GM12864 (cell line): ENCODE measurements at regions not wholly inside any gene's neighbourhood (a gene's known extent, or its start where the extent isn't known, plus 50 kb on each side); places are given as distances from the start of the nearest gene placed in this dataset.

Experiments used
- DNase-seq: peaks from one replicate; pipeline ENCODE4 v3.0.0-alpha.2; 2011; ENCODE audit warnings: low read depth
- H3K4me3 ChIP-seq: 2 replicates; pipeline ENCODE4 v1.5.1; 2011; ENCODE audit warnings: mild to moderate bottlenecking, low read depth, low read length, control low read depth
- TF ChIP-seq, protein P1 (sequence below): IDR thresholded peaks from 2 replicates; pipeline ENCODE4 v1.5.1; 2011; ENCODE audit warnings: low read depth, mild to moderate bottlenecking, moderate library complexity, low read length, control low read depth, inconsistent platforms; ENCODE audit errors: missing control alignments

DNA sequence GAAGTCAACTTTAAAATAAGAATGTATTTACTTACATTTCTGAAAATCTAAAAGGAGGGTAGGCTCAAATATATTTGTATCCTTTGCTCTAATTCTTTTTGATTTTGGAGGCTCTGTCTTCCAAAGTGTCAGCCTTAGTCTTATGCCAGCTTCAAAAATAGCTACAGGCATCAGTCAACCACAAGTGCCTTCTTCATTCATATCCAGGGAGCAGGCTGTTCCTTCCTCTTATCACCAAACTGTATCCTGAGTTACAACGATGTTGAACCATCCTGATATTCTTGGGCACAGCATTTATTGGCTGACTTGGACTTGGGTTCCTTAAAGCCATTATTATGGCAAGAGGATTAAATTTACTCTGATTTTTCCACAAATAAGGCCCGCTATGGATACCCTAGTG lies 1161.3 kb downstream of the PCDH17 start:
- TF ChIP-seq, protein P1, sequence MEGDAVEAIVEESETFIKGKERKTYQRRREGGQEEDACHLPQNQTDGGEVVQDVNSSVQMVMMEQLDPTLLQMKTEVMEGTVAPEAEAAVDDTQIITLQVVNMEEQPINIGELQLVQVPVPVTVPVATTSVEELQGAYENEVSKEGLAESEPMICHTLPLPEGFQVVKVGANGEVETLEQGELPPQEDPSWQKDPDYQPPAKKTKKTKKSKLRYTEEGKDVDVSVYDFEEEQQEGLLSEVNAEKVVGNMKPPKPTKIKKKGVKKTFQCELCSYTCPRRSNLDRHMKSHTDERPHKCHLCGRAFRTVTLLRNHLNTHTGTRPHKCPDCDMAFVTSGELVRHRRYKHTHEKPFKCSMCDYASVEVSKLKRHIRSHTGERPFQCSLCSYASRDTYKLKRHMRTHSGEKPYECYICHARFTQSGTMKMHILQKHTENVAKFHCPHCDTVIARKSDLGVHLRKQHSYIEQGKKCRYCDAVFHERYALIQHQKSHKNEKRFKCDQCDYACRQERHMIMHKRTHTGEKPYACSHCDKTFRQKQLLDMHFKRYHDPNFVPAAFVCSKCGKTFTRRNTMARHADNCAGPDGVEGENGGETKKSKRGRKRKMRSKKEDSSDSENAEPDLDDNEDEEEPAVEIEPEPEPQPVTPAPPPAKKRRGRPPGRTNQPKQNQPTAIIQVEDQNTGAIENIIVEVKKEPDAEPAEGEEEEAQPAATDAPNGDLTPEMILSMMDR, result no peak
- DNase-seq, result no peak
- no peak overlapping the region for H3K4me3 ChIP-seq

DNA sequence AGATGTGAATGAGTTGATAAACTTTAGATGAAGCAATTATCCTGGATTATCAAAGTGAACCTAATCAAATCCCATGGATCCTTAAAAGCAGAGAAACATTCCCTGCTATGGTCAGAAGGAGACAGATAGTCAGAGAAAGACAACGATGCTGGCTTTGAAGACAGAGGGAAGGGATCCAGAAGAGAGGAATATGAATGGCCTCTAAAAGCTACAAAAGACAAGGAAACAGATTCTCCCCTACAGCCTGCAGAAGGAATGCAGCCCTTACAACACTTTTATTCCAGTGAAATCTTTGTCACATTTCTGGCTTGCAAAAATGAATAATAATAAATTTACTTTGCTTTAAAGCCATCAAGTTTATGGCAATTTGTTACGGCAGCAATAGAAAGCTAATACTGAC lies 1164.2 kb downstream of the PCDH17 start:
- no peak for DNase-seq
- H3K4me3 ChIP-seq, result no peak overlapping the region
- TF ChIP-seq, protein P1, result no peak

DNA sequence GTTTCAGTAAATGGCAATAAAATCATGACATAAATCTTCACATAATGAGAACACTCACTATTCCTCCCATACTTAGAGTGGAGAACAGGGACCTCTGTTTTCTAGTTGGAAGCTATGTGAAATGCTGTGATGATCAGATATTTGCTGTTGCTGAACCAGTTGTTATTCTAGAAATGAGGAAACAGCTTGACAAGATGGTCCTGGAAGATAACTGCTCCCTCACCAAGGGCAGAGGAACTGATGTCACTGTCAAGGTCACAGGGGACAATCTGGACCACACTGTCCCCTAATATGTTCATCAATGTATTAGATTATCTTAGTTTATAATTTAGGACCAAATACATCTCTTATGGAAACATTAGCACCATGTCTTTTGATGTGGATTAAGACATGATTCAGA lies 1173.3 kb downstream of the PCDH17 start:
- H3K4me3 ChIP-seq, result no peak overlapping the region
- TF ChIP-seq, protein P1, result no peak
- no peak for DNase-seq

DNA sequence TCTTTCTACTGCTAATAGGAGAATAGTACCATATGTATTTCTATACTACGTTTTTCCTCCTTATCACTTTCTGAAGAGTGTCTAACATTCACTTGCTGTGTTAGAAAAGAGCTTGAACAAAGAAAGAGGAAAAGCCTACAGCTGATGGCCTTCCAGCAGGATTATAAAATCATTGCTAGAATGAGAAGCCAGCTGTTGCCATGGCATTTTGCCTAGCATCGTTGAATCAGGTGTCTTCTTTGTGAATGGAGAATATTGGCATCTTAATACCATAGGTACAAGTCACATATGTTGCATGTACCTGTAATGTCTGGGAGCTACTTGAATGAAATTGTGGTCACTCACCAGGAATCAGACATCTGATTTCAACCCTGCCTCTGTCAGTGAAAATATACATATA lies 1174.9 kb downstream of the PCDH17 start:
- TF ChIP-seq, protein P1, result no peak
- H3K4me3 ChIP-seq, result no peak overlapping the region
- DNase-seq, result no peak

DNA sequence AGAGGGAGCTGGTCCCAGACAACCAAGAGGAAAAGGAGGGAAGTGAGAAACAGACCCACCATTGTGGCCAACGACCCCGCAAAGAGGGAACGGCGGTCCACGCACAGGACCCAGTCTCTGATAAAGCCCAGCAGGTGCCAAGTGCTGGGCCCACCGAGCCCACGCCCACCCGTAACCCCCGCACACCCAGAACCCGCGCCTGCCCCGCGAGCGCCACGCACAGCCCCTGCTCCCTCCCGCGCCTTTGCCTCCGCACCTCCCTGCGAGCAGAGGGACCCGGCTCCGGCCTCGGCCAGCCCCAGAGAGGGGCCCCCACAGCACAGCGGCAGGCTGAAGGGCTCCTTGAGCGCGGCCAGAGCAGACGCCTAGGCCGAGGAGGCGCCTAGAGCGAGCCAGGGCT lies 1192.2 kb downstream of the PCDH17 start:
- no peak overlapping the region for H3K4me3 ChIP-seq
- TF ChIP-seq, protein P1, result no peak
- no peak for DNase-seq

DNA sequence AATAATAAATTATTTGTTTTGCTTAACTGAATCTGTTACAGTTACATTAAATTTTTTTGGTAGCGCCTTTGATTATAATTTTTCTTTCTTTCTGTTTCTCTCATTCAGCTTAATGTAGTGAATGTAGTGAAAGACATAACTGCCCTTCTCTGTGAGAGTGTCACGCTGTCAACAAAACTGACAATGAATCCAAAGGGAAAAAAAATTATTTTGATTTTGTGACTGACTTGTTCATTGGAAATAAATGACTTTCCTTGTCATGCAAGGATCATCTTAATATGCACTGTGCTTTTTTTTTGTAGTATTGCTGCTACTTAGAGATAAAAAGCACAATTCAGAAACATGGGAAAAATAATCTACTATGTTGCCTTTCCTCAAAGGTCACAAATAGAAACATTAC lies 1196.4 kb downstream of the PCDH17 start:
- TF ChIP-seq, protein P1, result no peak
- DNase-seq, result no peak
- H3K4me3 ChIP-seq, result no peak overlapping the region

DNA sequence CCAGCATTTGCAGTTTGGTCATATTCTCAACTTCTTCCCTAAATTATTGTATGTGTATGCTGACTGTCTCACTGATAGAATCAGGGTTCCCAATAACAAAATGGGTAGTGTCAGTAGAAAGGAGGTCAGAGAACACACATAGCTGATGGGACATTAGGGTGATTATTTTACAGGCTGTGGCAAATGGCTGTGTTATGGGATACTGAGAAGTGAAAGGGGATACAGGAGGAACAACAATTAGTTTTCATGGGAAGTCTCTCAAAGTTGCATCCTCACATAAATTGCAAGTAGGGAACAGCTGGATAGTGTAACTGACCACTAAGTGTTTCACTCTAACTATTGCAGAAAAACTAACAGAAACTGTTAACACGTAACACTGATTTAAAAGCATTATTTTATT lies 1199.3 kb downstream of the PCDH17 start:
- DNase-seq, result no peak
- no peak overlapping the region for H3K4me3 ChIP-seq
- TF ChIP-seq, protein P1, result no peak
